Kidney epithelial cell (primary cell): ENCODE measurements at regions not wholly inside any gene's neighbourhood (a gene's known extent, or its start where the extent isn't known, plus 50 kb on each side); places are given as distances from the start of the nearest gene placed in this dataset.

Experiments used
- DNase-seq: peaks from one replicate; pipeline ENCODE4 v3.0.0-alpha.2; 2010; ENCODE audit warnings: low read depth
- H3K27me3 ChIP-seq: 2 replicates; pipeline ENCODE4 v1.6.0; 2011; ENCODE audit warnings: low read length; ENCODE audit not compliant: control insufficient read depth, insufficient read depth
- H3K36me3 ChIP-seq: 2 replicates; pipeline ENCODE4 v1.5.1; 2011; ENCODE audit warnings: low read length; ENCODE audit not compliant: control insufficient read depth, insufficient read depth
- H3K4me3 ChIP-seq: 2 replicates; pipeline ENCODE4 v1.5.1; 2011; ENCODE audit warnings: low read depth, mild to moderate bottlenecking, control low read depth, low read length
- TF ChIP-seq, protein P1 (sequence below): IDR thresholded peaks from 2 replicates; pipeline ENCODE4 v1.5.1; 2011; ENCODE audit warnings: mild to moderate bottlenecking, moderate library complexity, low read length, control low read depth, inconsistent platforms; ENCODE audit not compliant: insufficient read depth, poor library complexity, severe bottlenecking

DNA sequence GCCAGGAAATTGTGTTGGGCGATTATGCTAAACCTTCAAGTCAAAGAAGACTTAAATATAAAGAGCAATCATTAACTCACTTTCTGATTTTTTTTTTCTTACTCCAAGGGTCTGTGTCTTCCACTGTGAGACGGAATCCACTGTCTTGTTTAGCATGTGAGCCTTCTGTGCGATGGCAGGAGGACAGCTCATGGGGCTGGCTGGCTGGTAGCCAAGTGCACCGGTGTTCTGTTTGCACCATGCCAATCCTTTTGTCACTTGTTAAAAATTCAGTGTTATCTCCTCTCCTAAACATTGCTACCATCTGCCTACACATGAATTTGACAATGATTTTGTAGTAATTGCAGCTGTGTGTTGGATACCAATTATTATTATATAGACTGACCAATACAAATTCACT, 1056.3 kb upstream of the IGFBP7 start:
- H3K27me3 ChIP-seq, result no peaks in the 10 kb centered on the region
- DNase-seq, result no peak
- H3K36me3 ChIP-seq, result no peaks in the 10 kb centered on the region
- TF ChIP-seq, protein P1, sequence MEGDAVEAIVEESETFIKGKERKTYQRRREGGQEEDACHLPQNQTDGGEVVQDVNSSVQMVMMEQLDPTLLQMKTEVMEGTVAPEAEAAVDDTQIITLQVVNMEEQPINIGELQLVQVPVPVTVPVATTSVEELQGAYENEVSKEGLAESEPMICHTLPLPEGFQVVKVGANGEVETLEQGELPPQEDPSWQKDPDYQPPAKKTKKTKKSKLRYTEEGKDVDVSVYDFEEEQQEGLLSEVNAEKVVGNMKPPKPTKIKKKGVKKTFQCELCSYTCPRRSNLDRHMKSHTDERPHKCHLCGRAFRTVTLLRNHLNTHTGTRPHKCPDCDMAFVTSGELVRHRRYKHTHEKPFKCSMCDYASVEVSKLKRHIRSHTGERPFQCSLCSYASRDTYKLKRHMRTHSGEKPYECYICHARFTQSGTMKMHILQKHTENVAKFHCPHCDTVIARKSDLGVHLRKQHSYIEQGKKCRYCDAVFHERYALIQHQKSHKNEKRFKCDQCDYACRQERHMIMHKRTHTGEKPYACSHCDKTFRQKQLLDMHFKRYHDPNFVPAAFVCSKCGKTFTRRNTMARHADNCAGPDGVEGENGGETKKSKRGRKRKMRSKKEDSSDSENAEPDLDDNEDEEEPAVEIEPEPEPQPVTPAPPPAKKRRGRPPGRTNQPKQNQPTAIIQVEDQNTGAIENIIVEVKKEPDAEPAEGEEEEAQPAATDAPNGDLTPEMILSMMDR, result no peak
- H3K4me3 ChIP-seq, result no peak overlapping the region

DNA sequence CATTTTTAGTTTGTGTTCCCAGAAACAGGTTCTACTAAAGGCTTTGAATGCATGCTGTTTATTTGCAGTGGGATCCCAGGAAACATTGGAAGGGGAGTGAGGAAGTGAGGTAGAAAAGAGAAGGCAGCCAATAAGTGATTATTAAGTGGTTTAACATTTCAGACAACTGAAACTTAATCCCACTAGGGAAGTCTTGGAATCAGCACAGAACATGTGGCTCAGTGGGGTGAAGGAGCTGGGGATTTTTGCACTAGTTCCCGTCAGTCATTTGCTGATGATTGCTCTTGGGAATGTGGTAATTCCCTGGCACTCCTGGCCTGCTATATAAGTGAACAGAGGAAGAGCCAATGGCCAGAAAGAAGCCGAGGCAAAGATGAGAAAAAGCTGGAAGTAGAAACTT, 1053.0 kb upstream of the IGFBP7 start:
- TF ChIP-seq, protein P1, result no peak
- Histone ChIP-seq H3K36me3 (no peaks in the 10 kb centered on the region), H3K4me3 (no peak overlapping the region), H3K27me3 (no peaks in the 10 kb centered on the region)
- DNase-seq, result no peak

GRCh38 chr4:58149404-58150085, 1039.4 kb upstream of the IGFBP7 start:
- Histone ChIP-seq H3K27me3 (no peaks in the 10 kb centered on the region), H3K4me3 (no peak overlapping the region), H3K36me3 (no peaks in the 10 kb centered on the region)
- DNase-seq, result no peak
- TF ChIP-seq, protein P1, result no peak

DNA sequence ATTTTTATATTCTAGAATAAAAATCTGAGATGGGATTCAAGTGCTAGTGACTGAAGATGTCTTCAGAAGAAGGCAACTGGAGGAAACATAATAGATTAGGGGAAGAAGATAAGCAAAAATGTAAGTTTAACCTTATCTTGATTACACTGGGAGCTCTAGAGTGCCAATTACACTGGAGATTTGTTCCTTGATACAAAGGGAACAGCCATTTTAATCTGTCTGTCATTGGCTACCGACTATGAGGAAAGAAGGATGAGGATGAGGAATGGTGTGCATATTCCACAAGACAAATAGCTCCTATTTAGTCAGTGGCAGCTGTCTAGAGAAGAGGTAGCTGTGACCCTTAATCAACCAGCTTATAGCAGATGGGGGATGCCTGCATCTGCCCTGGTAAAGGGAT, 1034.5 kb upstream of the IGFBP7 start:
- no peaks in the 10 kb centered on the region for H3K27me3 ChIP-seq
- DNase-seq, result no peak
- no peak overlapping the region for H3K4me3 ChIP-seq
- no peaks in the 10 kb centered on the region for H3K36me3 ChIP-seq
- TF ChIP-seq, protein P1, result no peak

DNA sequence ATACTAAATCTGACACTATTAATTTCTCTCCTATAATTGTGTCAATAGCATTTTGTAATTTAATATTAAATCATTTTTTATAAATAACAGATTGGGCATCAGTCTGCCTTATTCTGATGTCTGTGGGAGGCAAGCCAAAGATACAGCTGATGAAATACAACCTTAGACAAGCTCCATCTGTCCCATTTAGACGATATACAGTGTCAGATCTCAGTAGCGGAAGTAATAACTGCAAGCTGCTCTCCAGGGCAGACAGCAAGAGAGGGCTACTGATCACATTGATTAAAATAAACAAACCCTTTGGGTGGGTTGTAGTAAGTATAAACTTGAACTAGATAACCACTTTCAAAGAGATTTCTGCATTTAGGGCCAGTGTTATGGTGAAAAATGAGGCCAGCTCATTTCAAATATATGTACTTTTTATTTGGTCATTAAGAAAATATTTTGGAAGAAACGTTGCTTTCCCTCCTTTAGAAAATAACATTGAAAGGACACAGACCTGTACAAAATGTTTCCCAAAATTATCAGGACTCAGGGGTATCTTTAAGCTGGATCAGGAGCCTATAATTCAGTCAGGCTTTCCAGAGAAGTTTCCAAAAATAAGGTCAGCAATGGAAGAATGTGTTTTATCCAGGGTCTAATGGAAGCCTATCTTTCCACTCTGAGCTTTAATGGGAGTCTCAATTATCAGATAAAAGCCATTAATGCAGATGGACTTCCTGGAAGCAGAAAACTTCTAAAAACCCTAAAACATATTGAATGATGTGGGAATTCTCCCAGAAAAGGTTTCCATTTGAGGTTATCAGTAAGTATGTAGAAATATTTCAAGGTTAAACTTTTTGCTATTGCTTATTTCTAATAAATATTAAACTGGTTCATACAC, 1028.8 kb upstream of the IGFBP7 start:
- H3K36me3 ChIP-seq, result no peaks in the 10 kb centered on the region
- H3K27me3 ChIP-seq, result no peaks in the 10 kb centered on the region
- TF ChIP-seq, protein P1, result no peak
- no peak overlapping the region for H3K4me3 ChIP-seq
- no peak for DNase-seq

GRCh38 chr4:58136604-58137003, 1026.4 kb upstream of the IGFBP7 start:
- no peak overlapping the region for H3K4me3 ChIP-seq
- TF ChIP-seq, protein P1, result no peak
- DNase-seq, result no peak
- H3K27me3 ChIP-seq, result no peaks in the 10 kb centered on the region
- H3K36me3 ChIP-seq, result no peaks in the 10 kb centered on the region
